ENCODE measurements at regions not wholly inside any gene's neighbourhood (a gene's known extent, or its start where the extent isn't known, plus 50 kb on each side); places are given as distances from the start of the nearest gene placed in this dataset.

DNA sequence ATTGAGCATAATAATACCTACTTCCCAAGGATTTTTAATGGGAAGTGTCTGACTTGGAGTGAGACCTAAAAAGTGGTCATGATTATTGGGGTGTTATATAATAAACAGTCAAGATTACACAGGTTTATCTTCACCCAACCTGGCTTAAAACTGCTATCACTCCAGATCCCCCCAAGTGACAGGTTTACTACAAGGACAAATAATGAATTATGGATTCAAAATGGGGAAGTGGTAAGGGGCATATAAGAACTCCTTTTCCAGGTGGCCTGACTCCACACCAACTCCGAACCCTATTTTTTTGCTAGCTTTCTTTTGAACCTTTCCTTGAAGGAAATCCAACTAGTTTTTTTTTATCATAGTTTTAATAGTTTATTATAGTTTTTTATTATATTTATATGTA lies 663.0 kb upstream of the FANCL start:
- no peaks in the 10 kb centered on the region for H3K36me3 ChIP-seq (ENCODE audit: low read depth)
- no peak overlapping the region for H3K4me3 ChIP-seq
- no peaks in the 10 kb centered on the region for H3K9me3 ChIP-seq
- intact Hi-C loops (cut with DNase I, micrococcal nuclease): no loop called here
- TF ChIP-seq, protein P1, sequence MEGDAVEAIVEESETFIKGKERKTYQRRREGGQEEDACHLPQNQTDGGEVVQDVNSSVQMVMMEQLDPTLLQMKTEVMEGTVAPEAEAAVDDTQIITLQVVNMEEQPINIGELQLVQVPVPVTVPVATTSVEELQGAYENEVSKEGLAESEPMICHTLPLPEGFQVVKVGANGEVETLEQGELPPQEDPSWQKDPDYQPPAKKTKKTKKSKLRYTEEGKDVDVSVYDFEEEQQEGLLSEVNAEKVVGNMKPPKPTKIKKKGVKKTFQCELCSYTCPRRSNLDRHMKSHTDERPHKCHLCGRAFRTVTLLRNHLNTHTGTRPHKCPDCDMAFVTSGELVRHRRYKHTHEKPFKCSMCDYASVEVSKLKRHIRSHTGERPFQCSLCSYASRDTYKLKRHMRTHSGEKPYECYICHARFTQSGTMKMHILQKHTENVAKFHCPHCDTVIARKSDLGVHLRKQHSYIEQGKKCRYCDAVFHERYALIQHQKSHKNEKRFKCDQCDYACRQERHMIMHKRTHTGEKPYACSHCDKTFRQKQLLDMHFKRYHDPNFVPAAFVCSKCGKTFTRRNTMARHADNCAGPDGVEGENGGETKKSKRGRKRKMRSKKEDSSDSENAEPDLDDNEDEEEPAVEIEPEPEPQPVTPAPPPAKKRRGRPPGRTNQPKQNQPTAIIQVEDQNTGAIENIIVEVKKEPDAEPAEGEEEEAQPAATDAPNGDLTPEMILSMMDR (IDR thresholded peaks at IDR 0.05): no peak
- H3K4me1 ChIP-seq (ENCODE audit: low read depth): no peaks in the 10 kb centered on the region
- no peak for DNase-seq
- ATAC-seq: no peak

DNA sequence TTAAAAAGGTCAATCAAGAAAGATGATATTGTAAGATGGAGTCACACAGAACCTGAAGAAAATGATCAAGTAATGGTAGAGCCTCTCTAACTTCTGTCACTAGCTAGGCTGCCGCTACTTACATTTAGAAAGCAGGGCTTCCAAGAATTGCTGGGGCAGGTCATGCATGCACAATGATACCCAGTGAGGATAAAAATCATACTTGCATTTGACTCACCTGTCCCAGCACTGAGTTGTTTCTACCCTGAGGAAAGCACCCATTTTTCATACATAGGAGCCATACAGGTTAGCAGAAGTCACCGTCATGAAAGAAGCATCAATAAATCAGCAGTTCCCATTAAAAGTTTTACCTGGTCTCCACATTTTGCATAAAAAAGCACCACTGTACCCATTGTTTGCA lies 662.3 kb upstream of the FANCL start:
- intact Hi-C loops (cut with DNase I, micrococcal nuclease): no loop called here
- DNase-seq (no peak), ATAC-seq (no peak)
- Histone ChIP-seq H3K4me1 (ENCODE audit: low read depth) (no peaks in the 10 kb centered on the region), H3K36me3 (ENCODE audit: low read depth) (no peaks in the 10 kb centered on the region), H3K9me3 (no peaks in the 10 kb centered on the region), H3K4me3 (no peak overlapping the region)
- TF ChIP-seq, protein P1 (IDR thresholded peaks at IDR 0.05): no peak

DNA sequence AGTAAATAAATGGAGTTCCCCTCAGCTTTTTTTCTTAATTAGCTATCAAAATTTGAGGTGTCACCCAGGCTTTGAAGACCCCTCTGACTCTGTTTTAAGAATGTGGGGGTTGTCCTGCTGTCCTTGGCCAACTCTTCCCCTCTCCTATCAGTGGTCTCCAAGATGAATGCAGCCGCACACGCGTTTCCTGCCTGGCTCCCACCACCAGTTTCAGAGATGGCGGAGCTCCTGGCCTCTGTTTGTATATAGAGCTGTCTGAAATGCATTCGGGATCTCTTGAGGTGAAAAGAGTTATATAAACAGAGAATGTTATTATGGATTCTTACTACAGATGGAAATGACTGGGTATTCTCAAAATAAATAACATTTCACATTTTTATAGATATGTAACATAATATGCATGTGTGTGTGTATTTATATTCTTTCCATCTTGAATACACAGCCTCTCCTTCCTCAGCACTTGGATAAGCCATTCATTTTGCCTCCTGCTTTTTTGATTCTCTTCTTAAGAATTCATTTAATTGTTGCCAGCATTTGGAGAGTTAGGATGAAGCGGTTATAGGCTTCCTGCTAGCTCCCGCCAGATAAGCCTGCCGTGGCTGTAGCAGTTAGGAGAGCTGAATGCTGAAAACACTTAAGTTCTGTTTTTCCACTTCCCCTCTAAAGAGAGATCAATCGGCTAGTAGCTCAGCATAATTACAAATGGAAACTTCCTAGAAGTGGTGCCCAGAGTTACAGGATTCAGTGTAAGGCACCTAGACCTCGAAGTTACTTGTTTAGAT lies 659.3 kb upstream of the FANCL start:
- no peaks in the 10 kb centered on the region for H3K36me3 ChIP-seq (ENCODE audit: low read depth)
- no peak overlapping the region for H3K4me3 ChIP-seq
- no peak for ATAC-seq
- intact Hi-C loops (cut with DNase I, micrococcal nuclease): no loop called here
- TF ChIP-seq, protein P1 (IDR thresholded peaks at IDR 0.05): no peak
- DNase-seq: no peak
- no peaks in the 10 kb centered on the region for H3K9me3 ChIP-seq
- no peaks in the 10 kb centered on the region for H3K4me1 ChIP-seq (ENCODE audit: low read depth)

DNA sequence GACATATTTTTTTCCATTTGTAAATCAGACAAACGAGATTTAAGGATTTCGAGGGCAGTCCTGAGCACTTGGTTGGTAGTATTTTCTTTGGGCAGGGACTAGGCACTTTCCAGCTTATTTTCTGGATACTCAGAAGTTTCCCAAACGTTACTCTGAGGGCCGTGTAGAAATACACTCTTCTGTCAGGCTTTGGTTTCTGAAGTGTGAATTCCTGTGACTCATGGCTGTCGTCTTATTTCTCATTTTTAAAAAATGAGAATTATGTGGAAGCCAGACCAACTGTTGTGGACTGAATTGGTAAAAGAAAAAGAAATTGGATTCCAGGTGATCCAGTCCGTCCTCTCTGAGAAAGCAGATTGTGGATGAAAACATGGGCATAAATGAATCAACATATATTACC lies 658.6 kb upstream of the FANCL start:
- no peak for ATAC-seq
- intact Hi-C loops (cut with DNase I, micrococcal nuclease): no loop called here

DNA sequence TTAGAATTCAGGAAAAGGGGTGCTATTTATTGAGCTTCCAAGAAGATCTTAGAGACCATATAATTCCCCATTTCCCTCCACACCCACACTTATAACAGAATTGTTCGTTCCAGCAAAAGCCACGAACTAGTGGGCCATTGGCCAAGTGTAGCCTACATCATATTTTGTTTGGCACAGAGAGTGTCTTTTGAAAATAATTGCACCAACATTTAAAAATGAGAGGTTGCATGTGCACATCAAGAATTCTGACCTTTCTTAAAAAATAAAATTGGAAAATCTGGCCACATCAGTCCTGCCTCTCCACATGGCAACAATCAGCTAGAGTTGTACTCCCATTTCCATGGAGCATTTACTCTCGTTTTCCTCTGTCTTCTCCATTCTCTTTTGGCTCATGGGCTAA lies 655.5 kb upstream of the FANCL start:
- intact Hi-C loops (cut with DNase I, micrococcal nuclease): no loop called here
- H3K4me1 ChIP-seq (ENCODE audit: low read depth): no peaks in the 10 kb centered on the region
- TF ChIP-seq, protein P1 (IDR thresholded peaks at IDR 0.05): no peak
- H3K4me3 ChIP-seq: no peak overlapping the region
- DNase-seq (no peak), ATAC-seq (no peak)
- H3K36me3 ChIP-seq (ENCODE audit: low read depth): no peaks in the 10 kb centered on the region
- no peaks in the 10 kb centered on the region for H3K9me3 ChIP-seq

More for the DNA sequence above, 658.6 kb upstream of the FANCL start:
- Histone ChIP-seq H3K36me3 (ENCODE audit: low read depth) (no peaks in the 10 kb centered on the region), H3K9me3 (no peaks in the 10 kb centered on the region), H3K4me1 (ENCODE audit: low read depth) (no peaks in the 10 kb centered on the region), H3K4me3 (no peak overlapping the region)
- TF ChIP-seq, protein P1 (IDR thresholded peaks at IDR 0.05): no peak
- DNase-seq: no peak
